Progenitor cell of endocrine pancreas (in vitro differentiated cells): ENCODE measurements at regions not wholly inside any gene's neighbourhood (a gene's known extent, or its start where the extent isn't known, plus 50 kb on each side); places are given as distances from the start of the nearest gene placed in this dataset.

Experiments used
- DNase-seq: peaks from one replicate; pipeline ENCODE4 v3.0.0; 2021; ENCODE audit warnings: low spot score; ENCODE audit not compliant: unreplicated experiment
- H3K27ac Mint-ChIP-seq: 2 replicates; pipeline ENCODE4 v1.8.0; 2021; ENCODE audit warnings: mild to moderate bottlenecking, moderate library complexity, mixed read lengths
- H3K27me3 Mint-ChIP-seq: 2 replicates; pipeline ENCODE4 v1.8.0; 2021; ENCODE audit warnings: mixed read lengths
- H3K36me3 Mint-ChIP-seq: 2 replicates; pipeline ENCODE4 v1.8.0; 2022; ENCODE audit warnings: mixed read lengths; ENCODE audit not compliant: insufficient read depth
- H3K4me1 Mint-ChIP-seq: 2 replicates; pipeline ENCODE4 v1.8.0; 2021; ENCODE audit warnings: low read depth, mixed read lengths
- H3K4me3 Mint-ChIP-seq: 2 replicates; pipeline ENCODE4 v1.8.0; 2021; ENCODE audit warnings: low read depth, mild to moderate bottlenecking, moderate library complexity, mixed read lengths
- H3K9me3 Mint-ChIP-seq: 2 replicates; pipeline ENCODE4 v1.8.0; 2021; ENCODE audit warnings: low read depth, mixed read lengths
- CTCF ChIP-seq: fragments of 200-600 bp; sonication (generic); IDR thresholded peaks from one replicate; pipeline ENCODE4 v1.5.0; 2021; ENCODE audit warnings: antibody characterized with exemption, mild to moderate bottlenecking; ENCODE audit not compliant: unreplicated experiment

GRCh38 chr7:142356166-142356565, 98.3 kb upstream of the PRSS58 start:
- no peak overlapping the region for H3K27ac Mint-ChIP-seq
- H3K36me3 Mint-ChIP-seq: no peaks in the 10 kb centered on the region
- no peak overlapping the region for H3K4me3 Mint-ChIP-seq
- peaks cover 12% of the 10 kb centered on the region for H3K27me3 Mint-ChIP-seq
- no peak for DNase-seq
- peaks cover 2% of the 10 kb centered on the region for H3K4me1 Mint-ChIP-seq
- H3K9me3 Mint-ChIP-seq: no peaks in the 10 kb centered on the region
- no peak for TF ChIP-seq CTCF

GRCh38 chr7:142355328-142355727, 97.5 kb upstream of the PRSS58 start:
- Mint-ChIP-seq H3K27me3 (peaks cover 16% of the 10 kb centered on the region), H3K4me3 (no peak overlapping the region), H3K4me1 (peaks cover 2% of the 10 kb centered on the region), H3K9me3 (no peaks in the 10 kb centered on the region), H3K36me3 (no peaks in the 10 kb centered on the region), H3K27ac (no peak overlapping the region)
- no peak for DNase-seq
- TF ChIP-seq CTCF: no peak

- H3K27me3 Mint-ChIP-seq: peaks cover 16% of the 10 kb centered on the region
- TF ChIP-seq CTCF: no peak
- H3K4me3 Mint-ChIP-seq: no peak overlapping the region
- peaks cover 2% of the 10 kb centered on the region for H3K4me1 Mint-ChIP-seq
- no peak overlapping the region for H3K27ac Mint-ChIP-seq
- H3K36me3 Mint-ChIP-seq: no peaks in the 10 kb centered on the region
- no peak for DNase-seq
- no peaks in the 10 kb centered on the region for H3K9me3 Mint-ChIP-seq
Observed at GRCh38 chr7:142353147-142354060, 95.5 kb upstream of the PRSS58 start.

GRCh38 chr7:142352543-142352942, 94.7 kb upstream of the PRSS58 start:
- Mint-ChIP-seq H3K36me3 (no peaks in the 10 kb centered on the region), H3K27me3 (peaks cover 16% of the 10 kb centered on the region), H3K4me1 (no peaks in the 10 kb centered on the region), H3K27ac (no peak overlapping the region), H3K9me3 (no peaks in the 10 kb centered on the region), H3K4me3 (no peak overlapping the region)
- no peak for DNase-seq
- no peak for TF ChIP-seq CTCF

- Mint-ChIP-seq H3K4me3 (no peak overlapping the region), H3K4me1 (no peaks in the 10 kb centered on the region), H3K27me3 (peaks cover 16% of the 10 kb centered on the region), H3K9me3 (no peaks in the 10 kb centered on the region), H3K27ac (no peak overlapping the region), H3K36me3 (no peaks in the 10 kb centered on the region)
- no peak for DNase-seq
- TF ChIP-seq CTCF: no peak
Observed at GRCh38 chr7:142351145-142351544, 93.3 kb upstream of the PRSS58 start.
